K562 (cell line): ENCODE measurements at regions not wholly inside any gene's neighbourhood (a gene's known extent, or its start where the extent isn't known, plus 50 kb on each side); places are given as distances from the start of the nearest gene placed in this dataset.

Experiments used
- ATAC-seq: fragments of 200-7000 bp; cut with Tn5 transposase; 3 replicates; pipeline ENCODE4 v1.9.1; 2020; ENCODE audit warnings: moderate library complexity
- BruUV-seq: library from RNA; stranded (reverse); fragments of 400-500 nt; replicated peaks from 2 replicates; lab custom pipeline; 2021; lab: Mats Ljungman, UMichigan
- CTCF ChIA-PET: fragments of 300-600 bp; formaldehyde crosslinking; extraction: SDS; loops from one replicate; lab custom pipeline; 2021; ENCODE audit warnings: low intra/inter-chr PET ratio; lab: Yijun Ruan, JAX
- POLR2A ChIA-PET: fragments of 300-600, 350-650 bp; sonication (Branson Sonifier 250); formaldehyde crosslinking; extraction: SDS; loops from one replicate; lab custom pipeline; 2021; ENCODE audit warnings: antibody characterized with exemption, inconsistent platforms; lab: Yijun Ruan, JAX
- DNase-seq, 4 experiments: peaks; one replicate each; pipeline versions ENCODE4 v3.0.0 to v3.0.0-alpha.2; 2011 to 2018; ENCODE audit warnings: low spot score in 3 of 4, mixed read lengths in 3 of 4; ENCODE audit errors: extremely low read depth in 1 of 4
- FAIRE-seq: peaks from 2 replicates; lab custom pipeline; 2011; peaks lifted over from hg19 to GRCh38; lab: Jason Lieb, UNC
- H2AFZ ChIP-seq: 2 replicates; pipeline ENCODE4 v1.6.0; 2011; ENCODE audit warnings: low read depth, low read length, control low read depth, inconsistent platforms
- H3K27ac ChIP-seq: fragments of 200-600 bp; 3 replicates; pipeline ENCODE4 v1.8.0; 2011; ENCODE audit warnings: low read depth, mild to moderate bottlenecking, control low read depth, inconsistent platforms, low read length, moderate library complexity, mixed read lengths; ENCODE audit errors: extremely low read depth
- H3K27me3 ChIP-seq, 2 experiments: fragments of 300-600 bp in 1 of 2; 2 replicates in 1 of 2; 3 replicates in 1 of 2; pipeline versions ENCODE4 v1.6.0 to v1.8.0; 2011; ENCODE audit warnings: inconsistent platforms in 2 of 2, low read length in 2 of 2, mild to moderate bottlenecking in 1 of 2, mixed read lengths in 1 of 2, moderate library complexity in 1 of 2; ENCODE audit not compliant: control insufficient read depth in 2 of 2, insufficient read depth in 2 of 2
- H3K36me3 ChIP-seq: fragments of 300-600 bp; 3 replicates; pipeline ENCODE4 v1.8.0; 2011; ENCODE audit warnings: mild to moderate bottlenecking, low read length, inconsistent platforms; ENCODE audit not compliant: control insufficient read depth, insufficient read depth
- H3K4me1 ChIP-seq, 2 experiments: fragments of 200-600 bp in 1 of 2; replicated peaks in 1 of 2; 2 replicates in 1 of 2; 3 replicates in 1 of 2; pipeline versions ENCODE4 v1.5.1 to v1.8.0; 2011; ENCODE audit warnings: inconsistent platforms in 2 of 2, low read length in 2 of 2, mild to moderate bottlenecking in 1 of 2, mixed read lengths in 1 of 2, moderate library complexity in 1 of 2; ENCODE audit not compliant: control insufficient read depth in 2 of 2, insufficient read depth in 2 of 2
- H3K4me2 ChIP-seq: 2 replicates; pipeline ENCODE4 v1.6.1; 2011; ENCODE audit warnings: low read length, control low read depth, inconsistent platforms, mixed read lengths; ENCODE audit not compliant: insufficient read depth
- H3K4me3 ChIP-seq: fragments of 200-600 bp; sonication (generic), shearing (Covaris generic); 2 replicates; pipeline ENCODE4 v1.5.1; 2016; ENCODE audit warnings: control low read depth, inconsistent platforms
- H3K79me2 ChIP-seq: fragments of 200-600 bp; 3 replicates; pipeline ENCODE4 v1.8.0; 2011; ENCODE audit warnings: low read length, inconsistent platforms; ENCODE audit not compliant: control insufficient read depth, insufficient read depth
- H3K9ac ChIP-seq, 2 experiments: 2 replicates each; pipeline versions ENCODE4 v1.6.0 to v1.6.1; 2011; ENCODE audit warnings: low read depth in 2 of 2, low read length in 2 of 2, control low read depth in 1 of 2, inconsistent platforms in 1 of 2, mild to moderate bottlenecking in 1 of 2, mixed read lengths in 1 of 2; ENCODE audit not compliant: insufficient read depth in 1 of 2
- H3K9me1 ChIP-seq: one replicate; pipeline ENCODE4 v1.6.0; 2011; ENCODE audit warnings: inconsistent platforms, mild to moderate bottlenecking, low read length, moderate library complexity; ENCODE audit not compliant: control insufficient read depth, insufficient read depth
- H3K9me3 ChIP-seq: replicated peaks from 2 replicates; pipeline ENCODE4 v1.5.1; 2011; ENCODE audit warnings: low read depth, low read length, inconsistent platforms; ENCODE audit not compliant: control insufficient read depth, insufficient read depth
- H4K20me1 ChIP-seq: replicated peaks from 2 replicates; pipeline ENCODE4 v1.6.1; 2011; ENCODE audit warnings: low read length, inconsistent platforms, mixed read lengths; ENCODE audit not compliant: control insufficient read depth, insufficient read depth
- CAMTA2 ChIP-seq: fragments of 250-450 bp; sonication (Bioruptor Pico); conservative IDR thresholded peaks from 2 replicates; pipeline ENCODE4 v1.5.1; 2022
- CEBPZ ChIP-seq: fragments of 150-350 bp; IDR thresholded peaks from 2 replicates; pipeline ENCODE4 v1.6.1; 2014; ENCODE audit warnings: low read depth, mild to moderate bottlenecking, low read length, borderline replicate concordance
- CREB3 ChIP-seq: fragments of 450-650 bp; conservative IDR thresholded peaks from 2 replicates; pipeline ENCODE4 v1.6.1; 2016; ENCODE audit warnings: missing genetic modification characterization, low read depth, mild to moderate bottlenecking, missing compliant biosample characterization, moderate library complexity
- CXXC5 ChIP-seq: fragments of 250-450 bp; sonication (Bioruptor Pico); IDR thresholded peaks from 2 replicates; pipeline ENCODE4 v1.8.0; 2022; ENCODE audit warnings: inconsistent platforms, mild to moderate bottlenecking, moderate library complexity
- DACH1 ChIP-seq: fragments of 450-650 bp; IDR thresholded peaks from 2 replicates; pipeline ENCODE4 v1.6.1; 2018; ENCODE audit not compliant: partially characterized antibody
- ELF4 ChIP-seq: fragments of 450-650 bp; formaldehyde crosslinking; IDR thresholded peaks from 2 replicates; pipeline ENCODE4 v1.4.0; 2022; ENCODE audit warnings: missing genetic modification characterization
- ETS2 ChIP-seq: IDR thresholded peaks from 2 replicates; pipeline ENCODE4 v1.6.1; 2016; ENCODE audit warnings: borderline replicate concordance, missing genetic modification characterization, mild to moderate bottlenecking, moderate library complexity, missing compliant biosample characterization; ENCODE audit not compliant: poor library complexity, severe bottlenecking
- NR2C1 ChIP-seq, 2 experiments: fragments of 450-650 bp; IDR thresholded peaks; 2 replicates each; pipeline ENCODE4 v1.6.1; 2017; ENCODE audit warnings: mild to moderate bottlenecking in 2 of 2, antibody characterized with exemption in 1 of 2, inconsistent platforms in 1 of 2, missing compliant biosample characterization in 1 of 2, missing genetic modification characterization in 1 of 2
- PRMT5 ChIP-seq: sonication (generic); formaldehyde crosslinking; IDR thresholded peaks from 2 replicates; pipeline ENCODE4 v1.5.0; 2020; ENCODE audit warnings: missing genetic modification reagents
- SRSF7 ChIP-seq: fragments of 200-400 bp; formaldehyde crosslinking; optimal IDR thresholded peaks from 2 replicates; pipeline ENCODE3; 2017; ENCODE audit warnings: mild to moderate bottlenecking, low read depth, low read length
- TEAD1 ChIP-seq, 2 experiments: fragments of 450-650 bp in 1 of 2; sonication (generic) in 1 of 2; formaldehyde crosslinking; IDR thresholded peaks; 2 replicates each; pipeline versions ENCODE4 v1.4.0 to v1.8.0; 2020 to 2022; ENCODE audit warnings: mild to moderate bottlenecking in 2 of 2, missing genetic modification reagents in 1 of 2
- YBX1 ChIP-seq: fragments of 450-650 bp; IDR thresholded peaks from 2 replicates; pipeline ENCODE4 v1.7.1; 2016; ENCODE audit warnings: mild to moderate bottlenecking
- ZNF274 ChIP-seq: IDR thresholded peaks from 2 replicates; pipeline ENCODE4 v1.6.1; 2011; ENCODE audit warnings: low read depth, mild to moderate bottlenecking, low read length, moderate library complexity, borderline replicate concordance
- ZNF586 ChIP-seq: fragments of 450-650 bp; formaldehyde crosslinking; conservative IDR thresholded peaks from 2 replicates; pipeline ENCODE4 v1.4.0; 2020; ENCODE audit warnings: mild to moderate bottlenecking, moderate library complexity
- ZNF717 ChIP-seq: fragments of 250-450 bp; sonication (Bioruptor Pico); IDR thresholded peaks from 2 replicates; pipeline ENCODE4 v1.5.0; 2021
- ZNF778 ChIP-seq: fragments of 450-650 bp; formaldehyde crosslinking; IDR thresholded peaks from 2 replicates; pipeline ENCODE4 v1.4.0; 2020; ENCODE audit warnings: mild to moderate bottlenecking, moderate library complexity
- WGBS: fragments of 100-300 bp; shearing (Covaris generic); methylation state at CpG from one replicate; pipeline ENCODE4 v1.1.6; 2016; ENCODE audit warnings: low coverage, mixed read lengths; ENCODE audit not compliant: insufficient coverage; ENCODE audit errors: missing lambda C conversion rate; 5-methylcytosine and 5-hydroxymethylcytosine counted together
- in situ Hi-C: fragments of 300-500 bp; cut with MboI; formaldehyde crosslinking; loops from 4 replicates; pipeline ENCODE4 v1.15.0; 2018; ENCODE audit warnings: inconsistent platforms, mixed read lengths
- intact Hi-C: fragments of 100-400 bp; cut with micrococcal nuclease; formaldehyde crosslinking; loops from 2 replicates; pipeline ENCODE4 v1.14.2; 2022
- TF ChIP-seq, protein P1 (sequence below), 2 experiments: fragments of 450-650 bp in 1 of 2; sonication (generic) in 1 of 2; formaldehyde crosslinking; conservative IDR thresholded peaks; 2 replicates each; pipeline versions ENCODE4 v1.4.0 to v1.8.1; 2020 to 2022; ENCODE audit warnings: mild to moderate bottlenecking in 1 of 2, missing genetic modification reagents in 1 of 2

GRCh38 chr10:57905010-57905409 is 362.7 kb downstream of the IPMK start:
- H3K9me1 ChIP-seq, result no peaks in the 10 kb centered on the region
- H4K20me1 ChIP-seq, result no peaks in the 10 kb centered on the region
- in situ Hi-C loops, result no loop called here
- H3K27ac ChIP-seq, result no peak overlapping the region
- whole genome bisulfite sequencing, result 6% methylated on average over 2 of the region's 2 CpGs
- no peaks in the 10 kb centered on the region for H3K27me3 ChIP-seq
- no peak for ATAC-seq
- ChIA-PET POLR2A (no interaction called here), CTCF (no interaction called here)
- no peak for FAIRE-seq
- no peaks in the 10 kb centered on the region for H3K36me3 ChIP-seq
- no peak overlapping the region for H3K4me2 ChIP-seq
- H2AFZ ChIP-seq, result no peak overlapping the region
- DNase-seq, result no peak
- no TSS peak for BruUV-seq
- no peak overlapping the region for H3K4me3 ChIP-seq
- H3K4me1 ChIP-seq, result no peaks in the 10 kb centered on the region
- H3K9me3 ChIP-seq, result no peaks in the 10 kb centered on the region; the same call in 1 of the 2 replicates
- H3K9ac ChIP-seq, result no peak overlapping the region
- TF ChIP-seq CAMTA2 (CRISPR knock-in tag) (no peak), CEBPZ (no peak), CREB3 (tag) (no peak), TEAD1 (CRISPR knock-in tag; IDR thresholded peaks at IDR 0.05) (no peak), CXXC5 (CRISPR knock-in tag) (no peak), ETS2 (no peak), DACH1 (no peak), SRSF7 (no peak), ZNF778 (CRISPR knock-in tag) (no peak), NR2C1 (IDR thresholded peaks at IDR 0.05) (no peak), NR2C1 (tag; IDR thresholded peaks at IDR 0.05) (no peak), YBX1 (no peak), ZNF586 (CRISPR knock-in tag) (no peak), ZNF274 (no peak), PRMT5 (CRISPR knock-in tag) (no peak), ZNF717 (CRISPR knock-in tag) (no peak), ELF4 (CRISPR knock-in tag) (no peak)
- TF ChIP-seq, protein P1, sequence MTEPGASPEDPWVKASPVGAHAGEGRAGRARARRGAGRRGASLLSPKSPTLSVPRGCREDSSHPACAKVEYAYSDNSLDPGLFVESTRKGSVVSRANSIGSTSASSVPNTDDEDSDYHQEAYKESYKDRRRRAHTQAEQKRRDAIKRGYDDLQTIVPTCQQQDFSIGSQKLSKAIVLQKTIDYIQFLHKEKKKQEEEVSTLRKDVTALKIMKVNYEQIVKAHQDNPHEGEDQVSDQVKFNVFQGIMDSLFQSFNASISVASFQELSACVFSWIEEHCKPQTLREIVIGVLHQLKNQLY (CRISPR knock-in tag; conservative IDR thresholded peaks at IDR 0.05), result no peak
- H3K79me2 ChIP-seq, result no peaks in the 10 kb centered on the region
- intact Hi-C loops, result no loop called here
